Sigmoid colon (tissue), 4 donors: ENCODE measurements at regions not wholly inside any gene's neighbourhood (a gene's known extent, or its start where the extent isn't known, plus 50 kb on each side); places are given as distances from the start of the nearest gene placed in this dataset.

ENCODE experiments used
- POLR2A ChIP-seq, 2 donors: fragments of 450-650 bp; IDR thresholded peaks; one replicate each; pipeline ENCODE4 v1.6.1; 2016; ENCODE audit warnings: antibody characterized with exemption in 2 of 2, mild to moderate bottlenecking in 2 of 2, moderate library complexity in 2 of 2
- POLR2AphosphoS5 ChIP-seq, 4 donors: sonication (generic); formaldehyde crosslinking; IDR thresholded peaks; one replicate each; pipeline ENCODE4 v1.6.1; 2017; ENCODE audit warnings: antibody characterized with exemption in 4 of 4
- TF ChIP-seq, protein P1 (sequence below), 4 experiments: fragments of 450-650 bp in 3 of 4; fragments of 200-600 bp in 1 of 4; IDR thresholded peaks; one replicate each; pipeline ENCODE4 v1.5.1; 2016 to 2019; ENCODE audit warnings: antibody characterized with exemption in 4 of 4, mild to moderate bottlenecking in 3 of 4, moderate library complexity in 2 of 4

DNA sequence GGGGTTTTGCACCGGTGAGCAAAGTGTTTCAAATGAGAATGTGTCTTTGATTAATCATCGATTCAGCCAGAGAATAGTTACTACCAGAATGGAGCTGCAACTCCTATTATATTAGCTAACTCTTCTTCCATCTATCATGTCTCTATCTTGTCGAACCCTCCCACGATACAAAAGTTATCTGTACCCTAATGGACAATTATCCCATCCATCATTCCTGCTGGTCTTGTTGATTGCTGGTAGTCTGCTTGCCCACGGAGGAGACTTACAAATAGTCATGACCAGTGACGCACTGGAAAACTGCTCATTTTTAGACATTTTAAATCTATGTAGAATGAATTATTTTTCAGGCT, 67.5 kb downstream of the RTL9 start:
- TF ChIP-seq, protein P1, sequence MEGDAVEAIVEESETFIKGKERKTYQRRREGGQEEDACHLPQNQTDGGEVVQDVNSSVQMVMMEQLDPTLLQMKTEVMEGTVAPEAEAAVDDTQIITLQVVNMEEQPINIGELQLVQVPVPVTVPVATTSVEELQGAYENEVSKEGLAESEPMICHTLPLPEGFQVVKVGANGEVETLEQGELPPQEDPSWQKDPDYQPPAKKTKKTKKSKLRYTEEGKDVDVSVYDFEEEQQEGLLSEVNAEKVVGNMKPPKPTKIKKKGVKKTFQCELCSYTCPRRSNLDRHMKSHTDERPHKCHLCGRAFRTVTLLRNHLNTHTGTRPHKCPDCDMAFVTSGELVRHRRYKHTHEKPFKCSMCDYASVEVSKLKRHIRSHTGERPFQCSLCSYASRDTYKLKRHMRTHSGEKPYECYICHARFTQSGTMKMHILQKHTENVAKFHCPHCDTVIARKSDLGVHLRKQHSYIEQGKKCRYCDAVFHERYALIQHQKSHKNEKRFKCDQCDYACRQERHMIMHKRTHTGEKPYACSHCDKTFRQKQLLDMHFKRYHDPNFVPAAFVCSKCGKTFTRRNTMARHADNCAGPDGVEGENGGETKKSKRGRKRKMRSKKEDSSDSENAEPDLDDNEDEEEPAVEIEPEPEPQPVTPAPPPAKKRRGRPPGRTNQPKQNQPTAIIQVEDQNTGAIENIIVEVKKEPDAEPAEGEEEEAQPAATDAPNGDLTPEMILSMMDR (IDR thresholded peaks at IDR 0.05), result no peak
- TF ChIP-seq POLR2AphosphoS5 (IDR thresholded peaks at IDR 0.05), result no peak
- TF ChIP-seq POLR2A (IDR thresholded peaks at IDR 0.05), result no peak
